HepG2 (cell line): ENCODE measurements at regions not wholly inside any gene's neighbourhood (a gene's known extent, or its start where the extent isn't known, plus 50 kb on each side); places are given as distances from the start of the nearest gene placed in this dataset.
"Not testable (repeated sequence)": the region's sequence is repeated elsewhere in the genome, so short reads cannot be mapped to it uniquely, and the experiment has no call there.

Experiments used
- BCLAF1 ChIP-seq: fragments of 450-650 bp; IDR thresholded peaks from 2 replicates; pipeline ENCODE4 v1.6.1; 2017; ENCODE audit warnings: mild to moderate bottlenecking
- CTCF ChIP-seq: sonication (generic); formaldehyde crosslinking; IDR thresholded peaks from 2 replicates; pipeline ENCODE4 v1.5.0; 2020; ENCODE audit warnings: mild to moderate bottlenecking, missing genetic modification reagents, moderate library complexity
- FOSL1 ChIP-seq: sonication (generic); formaldehyde crosslinking; IDR thresholded peaks from 2 replicates; pipeline ENCODE4 v1.9.0; 2021; ENCODE audit warnings: missing genetic modification reagents, borderline replicate concordance
- IKZF1 ChIP-seq: fragments of 450-650 bp; IDR thresholded peaks from 2 replicates; pipeline ENCODE4 v1.7.1; 2016
- MXI1 ChIP-seq: IDR thresholded peaks from 3 replicates; pipeline ENCODE4 v1.6.1; 2012; ENCODE audit warnings: low read depth, low read length, inconsistent platforms, borderline replicate concordance
- NR1H2 ChIP-seq: sonication (generic); formaldehyde crosslinking; IDR thresholded peaks from 2 replicates; pipeline ENCODE4 v1.8.1; 2022; ENCODE audit warnings: low read depth, missing genetic modification reagents, borderline replicate concordance
- POLR2A ChIP-seq, 2 experiments: IDR thresholded peaks; 2 replicates each; pipeline ENCODE4 v1.6.1; 2011; ENCODE audit warnings: low read depth in 2 of 2, low read length in 2 of 2, mild to moderate bottlenecking in 1 of 2, moderate library complexity in 1 of 2; ENCODE audit not compliant: insufficient read depth in 1 of 2
- POLR2AphosphoS5 ChIP-seq: IDR thresholded peaks from 2 replicates; pipeline ENCODE4 v1.6.1; 2012; ENCODE audit warnings: low read depth, low read length
- PRDM15 ChIP-seq: sonication (generic); formaldehyde crosslinking; IDR thresholded peaks from 2 replicates; pipeline ENCODE4 v1.4.0; 2020; ENCODE audit warnings: missing genetic modification reagents
- ZBTB49 ChIP-seq: sonication (generic); formaldehyde crosslinking; IDR thresholded peaks from 2 replicates; pipeline ENCODE4 v1.4.0; 2020; ENCODE audit warnings: missing genetic modification reagents, borderline replicate concordance
- ZNF142 ChIP-seq: sonication (generic); formaldehyde crosslinking; IDR thresholded peaks from 2 replicates; pipeline ENCODE4 v1.4.0; 2020; ENCODE audit warnings: missing genetic modification reagents
- ZNF670 ChIP-seq: sonication (generic); formaldehyde crosslinking; IDR thresholded peaks from 2 replicates; pipeline ENCODE4 v1.8.0; 2022; ENCODE audit warnings: mild to moderate bottlenecking, missing genetic modification reagents, borderline replicate concordance

GRCh38 chr1:2959881-2960280 lies 61.4 kb upstream of the ACTRT2 start:
- TF ChIP-seq ZBTB49 (CRISPR knock-in tag); FOSL1 (CRISPR knock-in tag); PRDM15 (CRISPR knock-in tag); IKZF1; POLR2AphosphoS5; NR1H2; CTCF (CRISPR knock-in tag); ZNF142; BCLAF1; MXI1; POLR2A (IDR thresholded peaks at IDR 0.05; ENCODE audit: insufficient read depth in 1 of 2, low read depth in 2 of 2, low read length in 2 of 2); ZNF670 (CRISPR knock-in tag): not testable (repeated sequence)
